ENCODE measurements at regions not wholly inside any gene's neighbourhood (a gene's known extent, or its start where the extent isn't known, plus 50 kb on each side); places are given as distances from the start of the nearest gene placed in this dataset.
"Not testable (repeated sequence)": the region's sequence is repeated elsewhere in the genome, so short reads cannot be mapped to it uniquely, and the experiment has no call there.

DNA sequence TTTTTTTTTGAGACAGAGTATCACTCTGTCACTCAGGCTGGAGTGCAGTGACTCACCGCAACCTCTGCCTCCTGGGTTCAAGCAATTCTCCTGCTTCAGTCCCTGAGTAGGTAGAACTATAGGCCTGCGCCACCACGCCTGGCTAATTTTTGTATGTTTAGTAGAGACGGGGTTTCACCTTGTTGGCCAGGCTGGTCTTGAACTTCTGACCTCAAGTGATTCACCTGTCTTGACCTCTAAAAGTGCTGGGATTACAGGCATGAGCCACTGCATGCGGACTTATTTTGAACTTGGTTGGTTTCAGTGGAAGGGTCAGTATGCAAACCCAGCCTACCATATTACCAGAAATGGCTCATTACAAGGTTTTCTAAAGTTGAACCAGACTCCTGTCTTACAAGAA, 61.6 kb upstream of the GBA3 start:
- not testable (repeated sequence) for DNase-seq

DNA sequence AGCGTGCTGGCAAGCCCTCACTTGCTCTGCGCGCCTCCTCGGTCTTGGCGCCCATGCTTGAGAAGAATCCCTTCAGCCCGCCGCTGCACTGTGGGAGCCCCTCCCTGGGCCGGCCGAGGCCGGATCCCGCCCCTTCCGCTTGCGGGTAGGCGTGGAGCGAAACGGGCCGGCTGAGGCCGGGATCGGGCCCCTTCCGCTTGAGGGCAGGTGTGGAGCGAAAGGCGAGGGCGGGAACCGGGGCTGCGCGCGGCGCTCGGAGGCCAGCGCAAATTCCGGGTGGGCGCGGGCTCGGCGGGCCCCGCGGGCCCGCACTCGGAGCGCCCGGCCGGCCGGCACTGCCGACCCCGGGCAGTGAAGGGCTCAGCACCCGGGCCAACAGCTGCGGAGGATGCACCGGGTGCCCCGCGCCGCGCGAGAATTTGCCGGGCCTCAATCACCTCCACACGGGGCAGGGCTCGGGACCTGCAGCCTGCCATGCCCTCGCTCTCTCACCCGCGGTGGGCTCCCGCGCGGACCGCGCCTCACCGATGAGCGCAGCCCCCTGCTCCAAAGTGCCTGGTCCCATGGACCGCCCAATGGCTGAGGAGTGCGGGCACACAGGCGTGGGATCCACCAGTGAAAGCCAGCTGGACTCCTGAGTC, 58.1 kb upstream of the GBA3 start:
- no peak for DNase-seq

- not testable (repeated sequence) for DNase-seq
Observed at GRCh38 chr4:22635182-22635549, 57.6 kb upstream of the GBA3 start.

DNA sequence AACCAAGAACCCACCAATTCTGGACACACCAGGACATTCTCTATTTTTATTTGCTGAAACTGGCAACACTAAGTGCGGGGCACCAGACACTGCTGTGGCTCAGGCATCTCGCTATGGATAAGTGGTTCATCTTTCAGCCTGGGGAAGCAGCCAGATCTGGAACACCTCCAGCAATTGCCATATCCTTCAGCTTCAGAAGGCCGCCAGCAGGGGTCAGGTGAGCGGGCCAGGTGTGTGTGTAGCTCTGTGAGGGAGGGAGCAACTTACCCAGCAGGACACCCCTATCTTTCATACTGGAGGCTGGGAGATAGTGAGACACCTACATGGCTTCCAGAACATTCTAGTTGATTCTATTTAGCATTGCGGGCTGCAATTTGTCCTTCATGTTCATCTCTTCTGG, 57.0 kb upstream of the GBA3 start:
- no peak for DNase-seq

- DNase-seq = no peak
Observed at GRCh38 chr4:22637306-22637705, 55.4 kb upstream of the GBA3 start.
